GM12873 (cell line): ENCODE measurements at regions not wholly inside any gene's neighbourhood (a gene's known extent, or its start where the extent isn't known, plus 50 kb on each side); places are given as distances from the start of the nearest gene placed in this dataset.

Experiments
- CTCF ChIP-seq: IDR thresholded peaks from 2 replicates; pipeline ENCODE4 v1.5.1; 2012; ENCODE audit warnings: low read depth, mild to moderate bottlenecking, moderate library complexity, low read length, control low read depth; ENCODE audit not compliant: insufficient read depth; ENCODE audit errors: missing control alignments

- TF ChIP-seq CTCF = no peak
These were observed 79.7 kb downstream of the RRM2 start for GRCh38 chr2:10202131-10202665.

GRCh38 chr2:10204326-10205161 lies 82.0 kb downstream of the RRM2 start:
- no peak for TF ChIP-seq CTCF

GRCh38 chr2:10205162-10205475 lies 82.6 kb downstream of the RRM2 start:
- no peak for TF ChIP-seq CTCF

GRCh38 chr2:10208736-10209135 lies 86.2 kb downstream of the RRM2 start:
- TF ChIP-seq CTCF = no peak

GRCh38 chr2:10209406-10209935 lies 86.9 kb downstream of the RRM2 start:
- no peak for TF ChIP-seq CTCF

- TF ChIP-seq CTCF = no peak
These were observed 87.8 kb downstream of the RRM2 start for GRCh38 chr2:10210336-10210735.

GRCh38 chr2:10211844-10212422 lies 89.4 kb downstream of the RRM2 start:
- TF ChIP-seq CTCF = no peak
